IPS-18a (cell line): ENCODE measurements at regions not wholly inside any gene's neighbourhood (a gene's known extent, or its start where the extent isn't known, plus 50 kb on each side); places are given as distances from the start of the nearest gene placed in this dataset.

Experiments used
- H3K27ac ChIP-seq: one replicate; pipeline ENCODE4 v1.5.1; 2013; ENCODE audit warnings: low read length
- H3K27me3 ChIP-seq: one replicate; pipeline ENCODE4 v1.6.1; 2013; ENCODE audit warnings: mild to moderate bottlenecking, low read length; ENCODE audit not compliant: control insufficient read depth, insufficient read depth
- H3K36me3 ChIP-seq: one replicate; pipeline ENCODE4 v1.6.1; 2013; ENCODE audit warnings: low read depth, low read length; ENCODE audit not compliant: control insufficient read depth
- H3K4me1 ChIP-seq: one replicate; pipeline ENCODE4 v1.6.1; 2013; ENCODE audit warnings: low read depth, low read length; ENCODE audit not compliant: control insufficient read depth
- H3K4me3 ChIP-seq: one replicate; pipeline ENCODE4 v1.5.1; 2013; ENCODE audit warnings: low read length
- H3K9ac ChIP-seq: one replicate; pipeline ENCODE4 v1.6.1; 2013; ENCODE audit warnings: mild to moderate bottlenecking, low read length, moderate library complexity
- H3K9me3 ChIP-seq: one replicate; pipeline ENCODE4 v1.6.1; 2013; ENCODE audit warnings: low read depth, low read length; ENCODE audit not compliant: control insufficient read depth

- no peak overlapping the region for H3K27ac ChIP-seq
- no peaks in the 10 kb centered on the region for H3K27me3 ChIP-seq
- H3K9me3 ChIP-seq, result no peaks in the 10 kb centered on the region
- H3K36me3 ChIP-seq, result no peaks in the 10 kb centered on the region
- H3K4me1 ChIP-seq, result peaks cover 3% of the 10 kb centered on the region
- H3K4me3 ChIP-seq, result no peak overlapping the region
- H3K9ac ChIP-seq, result no peak overlapping the region
Observed at GRCh38 chr17:79517827-79518584, 92.8 kb downstream of the RBFOX3 start.

GRCh38 chr17:79515646-79516571 lies 94.9 kb downstream of the RBFOX3 start:
- H3K4me1 ChIP-seq, result peaks cover 3% of the 10 kb centered on the region
- H3K9ac ChIP-seq, result no peak overlapping the region
- no peaks in the 10 kb centered on the region for H3K27me3 ChIP-seq
- no peak overlapping the region for H3K27ac ChIP-seq
- H3K4me3 ChIP-seq, result no peak overlapping the region
- H3K36me3 ChIP-seq, result no peaks in the 10 kb centered on the region
- H3K9me3 ChIP-seq, result no peaks in the 10 kb centered on the region

- H3K9me3 ChIP-seq, result no peaks in the 10 kb centered on the region
- peaks cover 3% of the 10 kb centered on the region for H3K4me1 ChIP-seq
- no peaks in the 10 kb centered on the region for H3K36me3 ChIP-seq
- H3K9ac ChIP-seq, result no peak overlapping the region
- H3K4me3 ChIP-seq, result no peak overlapping the region
- H3K27me3 ChIP-seq, result no peaks in the 10 kb centered on the region
- H3K27ac ChIP-seq, result no peak overlapping the region
Observed at GRCh38 chr17:79515110-79515509, 95.7 kb downstream of the RBFOX3 start.

- no peak overlapping the region for H3K4me3 ChIP-seq
- peaks cover 3% of the 10 kb centered on the region for H3K4me1 ChIP-seq
- H3K27ac ChIP-seq, result no peak overlapping the region
- H3K9me3 ChIP-seq, result no peaks in the 10 kb centered on the region
- H3K27me3 ChIP-seq, result no peaks in the 10 kb centered on the region
- no peaks in the 10 kb centered on the region for H3K36me3 ChIP-seq
- H3K9ac ChIP-seq, result no peak overlapping the region
Observed at GRCh38 chr17:79513820-79514535, 96.9 kb downstream of the RBFOX3 start.

- peaks cover 3% of the 10 kb centered on the region for H3K4me1 ChIP-seq
- no peak overlapping the region for H3K4me3 ChIP-seq
- no peak overlapping the region for H3K9ac ChIP-seq
- no peak overlapping the region for H3K27ac ChIP-seq
- no peaks in the 10 kb centered on the region for H3K27me3 ChIP-seq
- no peaks in the 10 kb centered on the region for H3K9me3 ChIP-seq
- H3K36me3 ChIP-seq, result no peaks in the 10 kb centered on the region
Observed at GRCh38 chr17:79513206-79513605, 97.6 kb downstream of the RBFOX3 start.

- Histone ChIP-seq H3K27me3 (no peaks in the 10 kb centered on the region), H3K9me3 (no peaks in the 10 kb centered on the region), H3K27ac (no peak overlapping the region), H3K4me1 (peaks cover under 1% of the 10 kb centered on the region), H3K4me3 (no peak overlapping the region), H3K9ac (no peak overlapping the region), H3K36me3 (no peaks in the 10 kb centered on the region)
Observed at GRCh38 chr17:79511471-79511870, 99.4 kb downstream of the RBFOX3 start.

- Histone ChIP-seq H3K27me3 (no peaks in the 10 kb centered on the region), H3K9me3 (no peaks in the 10 kb centered on the region), H3K9ac (no peak overlapping the region), H3K4me3 (no peak overlapping the region), H3K36me3 (no peaks in the 10 kb centered on the region), H3K27ac (no peak overlapping the region), H3K4me1 (no peaks in the 10 kb centered on the region)
Observed at GRCh38 chr17:79510071-79510470, 100.8 kb downstream of the RBFOX3 start.

- Histone ChIP-seq H3K9ac (no peak overlapping the region), H3K27ac (no peak overlapping the region), H3K9me3 (no peaks in the 10 kb centered on the region), H3K4me1 (no peaks in the 10 kb centered on the region), H3K27me3 (no peaks in the 10 kb centered on the region), H3K4me3 (no peak overlapping the region), H3K36me3 (no peaks in the 10 kb centered on the region)
Observed at GRCh38 chr17:79509490-79509889, 101.4 kb downstream of the RBFOX3 start.

GRCh38 chr17:79509008-79509407 lies 101.8 kb downstream of the RBFOX3 start:
- Histone ChIP-seq H3K4me1 (no peaks in the 10 kb centered on the region), H3K36me3 (no peaks in the 10 kb centered on the region), H3K9me3 (no peaks in the 10 kb centered on the region), H3K27me3 (no peaks in the 10 kb centered on the region), H3K4me3 (no peak overlapping the region), H3K9ac (no peak overlapping the region), H3K27ac (no peak overlapping the region)

GRCh38 chr17:79508291-79508716 lies 102.5 kb downstream of the RBFOX3 start:
- Histone ChIP-seq H3K9me3 (no peaks in the 10 kb centered on the region), H3K27ac (no peak overlapping the region), H3K9ac (no peak overlapping the region), H3K4me3 (no peak overlapping the region), H3K36me3 (no peaks in the 10 kb centered on the region), H3K4me1 (no peaks in the 10 kb centered on the region), H3K27me3 (no peaks in the 10 kb centered on the region)

- Histone ChIP-seq H3K36me3 (no peaks in the 10 kb centered on the region), H3K9ac (no peak overlapping the region), H3K4me1 (no peaks in the 10 kb centered on the region), H3K27ac (no peak overlapping the region), H3K4me3 (no peak overlapping the region), H3K27me3 (no peaks in the 10 kb centered on the region), H3K9me3 (no peaks in the 10 kb centered on the region)
Observed at GRCh38 chr17:79506955-79507354, 103.9 kb downstream of the RBFOX3 start.
